ENCODE measurements at regions not wholly inside any gene's neighbourhood (a gene's known extent, or its start where the extent isn't known, plus 50 kb on each side); places are given as distances from the start of the nearest gene placed in this dataset.

- H3K27me3 ChIP-seq (ENCODE audit: control insufficient read depth, insufficient read depth, low read length), result no peaks in the 10 kb centered on the region
- H2AFZ ChIP-seq (replicated peaks; ENCODE audit: low read length, poor library complexity), result no peak overlapping the region
- H4K8ac ChIP-seq (ENCODE audit: low read depth in 2 of 2, low read length in 2 of 2), result no peak overlapping the region
- H2BK20ac ChIP-seq (ENCODE audit: low read depth, low read length), result no peak overlapping the region
- H3K18ac ChIP-seq (ENCODE audit: low read depth, low read length), result no peak overlapping the region
- peaks cover 21 to 67% of the 10 kb centered on the region in 2 experiments for H3K79me1 ChIP-seq (ENCODE audit: low read depth in 1 of 2, low read length in 2 of 2)
- no peak overlapping the region for H3K14ac ChIP-seq (replicated peaks; ENCODE audit: low read depth, low read length)
- H3K23ac ChIP-seq (ENCODE audit: low read depth, low read length), result no peak overlapping the region
- peaks cover 75% of the 10 kb centered on the region for H4K20me1 ChIP-seq (ENCODE audit: insufficient read depth, low read length)
- H4K91ac ChIP-seq (ENCODE audit: insufficient read depth, low read depth, low read length), result no peak overlapping the region
- H2AK9ac ChIP-seq (replicated peaks; ENCODE audit: low read depth, low read length, poor library complexity), result peak overlapping the region; percentile 3
- DNase-seq, result no peak
- no peak overlapping the region for H2BK15ac ChIP-seq (ENCODE audit: low read depth, low read length)
- H2BK120ac ChIP-seq (ENCODE audit: low read depth, low read length), result no peak overlapping the region
- H3K27ac ChIP-seq (ENCODE audit: insufficient read depth, low read length), result no peak overlapping the region
- H3K9ac ChIP-seq (ENCODE audit: low read depth, low read length), result no peak overlapping the region
- no peak overlapping the region for H3K4me2 ChIP-seq (ENCODE audit: low read depth, low read length)
- H3K9me1 ChIP-seq (ENCODE audit: insufficient read depth, low read length), result peaks cover 10% of the 10 kb centered on the region; the same call in 1 of the 2 replicates
- WGBS, 2 experiments (ENCODE audit: extremely low coverage in 2 of 2, insufficient read length in 1 of 2), result 95% methylated on average over 8 of the region's 13 CpGs; no CpG with 5 or more reads in 1 of the 2 experiments
- peaks cover 5% of the 10 kb centered on the region for H3K36me3 ChIP-seq (ENCODE audit: control insufficient read depth, insufficient read depth, low read length)
- intact Hi-C loops (cut with micrococcal nuclease), result no loop called here
- no peak overlapping the region for H3K56ac ChIP-seq (ENCODE audit: extremely low read depth, insufficient read depth, low read length)
- no peak for ATAC-seq (ENCODE audit: low read depth)
- in situ Hi-C loops (cut with MboI; ENCODE audit: low sequenced_read_pairs), result no loop called here
- ChIA-PET CTCF (no interaction called here), POLR2A (ENCODE audit: unreplicated experiment) (no interaction called here)
- no peak overlapping the region for H4K5ac ChIP-seq (ENCODE audit: low read depth, low read length)
- dilution Hi-C loops (cut with HindIII; ENCODE audit: low sequenced_read_pairs, unreplicated experiment), result no loop called here
- no peak overlapping the region for H2BK5ac ChIP-seq (ENCODE audit: low read depth, low read length, poor library complexity, severe bottlenecking)
- peaks cover 3% of the 10 kb centered on the region; the same call in 1 of the 2 replicates for H3K4me1 ChIP-seq (ENCODE audit: control insufficient read depth, insufficient read depth, low read length)
- H3K4me3 ChIP-seq (ENCODE audit: insufficient read depth, low read depth, low read length), result no peak overlapping the region
- no TSS peak for BruUV-seq (replicated peaks)
- TF ChIP-seq CHD1 (IDR thresholded peaks at IDR 0.05; ENCODE audit: low read depth, low read length) (no peak), BHLHE40 (IDR thresholded peaks at IDR 0.05; ENCODE audit: low read depth, low read length) (no peak), MAFK (IDR thresholded peaks at IDR 0.05; ENCODE audit: low read depth, low read length) (no peak), USF2 (IDR thresholded peaks at IDR 0.05; ENCODE audit: low read depth, low read length) (no peak), MAZ (IDR thresholded peaks at IDR 0.05; ENCODE audit: borderline replicate concordance, low read depth, low read length) (no peak), ELK1 (IDR thresholded peaks at IDR 0.05; ENCODE audit: borderline replicate concordance, low read depth, low read length) (no peak), RAD21 (IDR thresholded peaks at IDR 0.05; ENCODE audit: low read length) (no peak)
- TF ChIP-seq, protein P1, sequence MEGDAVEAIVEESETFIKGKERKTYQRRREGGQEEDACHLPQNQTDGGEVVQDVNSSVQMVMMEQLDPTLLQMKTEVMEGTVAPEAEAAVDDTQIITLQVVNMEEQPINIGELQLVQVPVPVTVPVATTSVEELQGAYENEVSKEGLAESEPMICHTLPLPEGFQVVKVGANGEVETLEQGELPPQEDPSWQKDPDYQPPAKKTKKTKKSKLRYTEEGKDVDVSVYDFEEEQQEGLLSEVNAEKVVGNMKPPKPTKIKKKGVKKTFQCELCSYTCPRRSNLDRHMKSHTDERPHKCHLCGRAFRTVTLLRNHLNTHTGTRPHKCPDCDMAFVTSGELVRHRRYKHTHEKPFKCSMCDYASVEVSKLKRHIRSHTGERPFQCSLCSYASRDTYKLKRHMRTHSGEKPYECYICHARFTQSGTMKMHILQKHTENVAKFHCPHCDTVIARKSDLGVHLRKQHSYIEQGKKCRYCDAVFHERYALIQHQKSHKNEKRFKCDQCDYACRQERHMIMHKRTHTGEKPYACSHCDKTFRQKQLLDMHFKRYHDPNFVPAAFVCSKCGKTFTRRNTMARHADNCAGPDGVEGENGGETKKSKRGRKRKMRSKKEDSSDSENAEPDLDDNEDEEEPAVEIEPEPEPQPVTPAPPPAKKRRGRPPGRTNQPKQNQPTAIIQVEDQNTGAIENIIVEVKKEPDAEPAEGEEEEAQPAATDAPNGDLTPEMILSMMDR (conservative IDR thresholded peaks at IDR 0.05; ENCODE audit: low read depth, low read length), result no peak
- no peak overlapping the region for H2AK5ac ChIP-seq (ENCODE audit: low read depth, low read length)
- no peaks in the 10 kb centered on the region for H3K9me3 ChIP-seq (ENCODE audit: control insufficient read depth, insufficient read depth, low read length)
- H3K4ac ChIP-seq (ENCODE audit: low read depth, low read length), result no peak overlapping the region
These were observed 181.2 kb upstream of the CIBAR2 start for GRCh38 chr16:85293458-85293857.

Data from IMR-90 (cell line).